Endothelial cell of umbilical vein (primary cell): ENCODE measurements at regions not wholly inside any gene's neighbourhood (a gene's known extent, or its start where the extent isn't known, plus 50 kb on each side); places are given as distances from the start of the nearest gene placed in this dataset.

Experiments used
- BruUV-seq: library from RNA; stranded (reverse); fragments of 400-500 nt; replicated peaks from 2 replicates; lab custom pipeline; 2021; lab: Mats Ljungman, UMichigan
- CTCF ChIA-PET: fragments of 300-600, 350-600 bp; sonication (Branson Sonifier 250); formaldehyde crosslinking; loops from one replicate; lab custom pipeline; 2021; ENCODE audit warnings: antibody characterized with exemption, inconsistent platforms; lab: Charles Lee
- POLR2A ChIA-PET: fragments of 300-600, 350-600 bp; sonication (Branson Sonifier 250); formaldehyde crosslinking; loops from one replicate; lab custom pipeline; 2021; ENCODE audit warnings: antibody characterized with exemption, inconsistent platforms; lab: Charles Lee
- DNase-seq: peaks from one replicate; pipeline ENCODE4 v3.0.0-alpha.2; 2011; ENCODE audit warnings: low read depth, low spot score
- FAIRE-seq: peaks from 2 replicates; lab custom pipeline; 2011; peaks lifted over from hg19 to GRCh38; lab: Jason Lieb, UNC
- H2AFZ ChIP-seq: 2 replicates; pipeline ENCODE4 v1.6.0; 2012; ENCODE audit warnings: low read depth, low read length, control low read depth, inconsistent platforms
- H3K27ac ChIP-seq: 2 replicates; pipeline ENCODE4 v1.5.1; 2011; ENCODE audit warnings: low read depth, mild to moderate bottlenecking, control low read depth, low read length, moderate library complexity; ENCODE audit not compliant: insufficient read depth
- H3K27me3 ChIP-seq, 2 experiments: 2 replicates each; pipeline versions ENCODE4 v1.6.0 to v1.6.1; 2011; ENCODE audit warnings: low read length in 2 of 2, mixed read lengths in 1 of 2; ENCODE audit not compliant: control insufficient read depth in 2 of 2, insufficient read depth in 2 of 2
- H3K36me3 ChIP-seq, 2 experiments: 2 replicates in 1 of 2; 3 replicates in 1 of 2; pipeline ENCODE4 v1.5.1; 2011; ENCODE audit warnings: low read length in 2 of 2, mild to moderate bottlenecking in 1 of 2, moderate library complexity in 1 of 2; ENCODE audit not compliant: control insufficient read depth in 2 of 2, insufficient read depth in 2 of 2; ENCODE audit errors: extremely low read depth in 1 of 2
- H3K4me1 ChIP-seq: 3 replicates; pipeline ENCODE4 v1.5.1; 2011; ENCODE audit warnings: mild to moderate bottlenecking, low read length; ENCODE audit not compliant: control insufficient read depth, insufficient read depth; ENCODE audit errors: extremely low read depth
- H3K4me2 ChIP-seq: 2 replicates; pipeline ENCODE4 v1.6.1; 2011; ENCODE audit warnings: low read length, control low read depth, mixed read lengths; ENCODE audit not compliant: insufficient read depth
- H3K4me3 ChIP-seq, 3 experiments: fragments of 200-600 bp in 1 of 3; sonication (generic), shearing (Covaris generic) in 1 of 3; replicated peaks in 1 of 3; 2 replicates each; pipeline ENCODE4 v1.5.1; 2011 to 2016; ENCODE audit warnings: control low read depth in 3 of 3, low read length in 3 of 3, mild to moderate bottlenecking in 2 of 3, inconsistent platforms in 1 of 3, low read depth in 1 of 3, moderate library complexity in 1 of 3; ENCODE audit not compliant: insufficient read depth in 1 of 3
- H3K79me2 ChIP-seq: 2 replicates; pipeline ENCODE4 v1.6.0; 2012; ENCODE audit warnings: low read length, inconsistent platforms; ENCODE audit not compliant: control insufficient read depth, insufficient read depth
- H3K9ac ChIP-seq: replicated peaks from 2 replicates; pipeline ENCODE3; 2011; ENCODE audit warnings: low read length, control low read depth; ENCODE audit not compliant: insufficient read depth; ENCODE audit errors: extremely low read depth
- H3K9me1 ChIP-seq: replicated peaks from 3 replicates; pipeline ENCODE4 v1.6.0; 2011; ENCODE audit warnings: mild to moderate bottlenecking, low read length; ENCODE audit not compliant: control insufficient read depth, insufficient read depth; ENCODE audit errors: extremely low read depth
- H3K9me3 ChIP-seq: replicated peaks from 2 replicates; pipeline ENCODE4 v1.5.1; 2012; ENCODE audit warnings: low read length, inconsistent platforms; ENCODE audit not compliant: control insufficient read depth, insufficient read depth
- H4K20me1 ChIP-seq: replicated peaks from 2 replicates; pipeline ENCODE3; 2011; ENCODE audit warnings: mild to moderate bottlenecking, low read length; ENCODE audit not compliant: control insufficient read depth, insufficient read depth; ENCODE audit errors: extremely low read depth
- CTCF ChIP-seq, 2 donors: IDR thresholded peaks; 1 replicate in 1 of 2; 2 replicates in 1 of 2; pipeline ENCODE4 v1.5.1; 2011; ENCODE audit warnings: low read length in 2 of 2, mild to moderate bottlenecking in 2 of 2, moderate library complexity in 2 of 2, control low read depth in 1 of 2, inconsistent platforms in 1 of 2, low read depth in 1 of 2; ENCODE audit not compliant: insufficient read depth in 1 of 2; ENCODE audit errors: extremely low read depth in 1 of 2
- EZH2 ChIP-seq: IDR thresholded peaks from 2 replicates; pipeline ENCODE4 v1.6.1; 2012; ENCODE audit warnings: borderline replicate concordance, low read depth, mild to moderate bottlenecking, moderate library complexity, low read length, inconsistent platforms; ENCODE audit not compliant: severe bottlenecking
- FOS ChIP-seq: IDR thresholded peaks from 2 replicates; pipeline ENCODE4 v1.6.1; 2011; ENCODE audit warnings: mild to moderate bottlenecking, low read length, moderate library complexity, borderline replicate concordance; ENCODE audit not compliant: insufficient read depth
- MYC ChIP-seq: IDR thresholded peaks from one replicate; pipeline ENCODE4 v1.6.1; 2011; ENCODE audit warnings: mild to moderate bottlenecking, low read depth, low read length
- POLR2A ChIP-seq: IDR thresholded peaks from 2 replicates; pipeline ENCODE4 v1.6.1; 2012; ENCODE audit warnings: low read depth, mild to moderate bottlenecking, control low read depth, low read length
- POLR2AphosphoS5 ChIP-seq: IDR thresholded peaks from 2 replicates; pipeline ENCODE4 v1.6.1; 2012; ENCODE audit warnings: low read depth, mild to moderate bottlenecking, control low read depth, low read length, moderate library complexity; ENCODE audit not compliant: insufficient read depth
- dilution Hi-C: fragments of 300-500 bp; cut with MboI; formaldehyde crosslinking; loops from one replicate; pipeline ENCODE4 v1.15.0; 2019; ENCODE audit warnings: low sequenced_read_pairs; ENCODE audit not compliant: extremely low pct_ligation_motif_present
- intact Hi-C: fragments of 100-400 bp; cut with micrococcal nuclease; formaldehyde crosslinking; loops from one replicate; pipeline ENCODE4 v1.10.0; 2022

GRCh38 chr17:49915260-49915659 is 53.7 kb upstream of the DLX4 start:
- intact Hi-C loops = no loop called here
- H3K9ac ChIP-seq = no peak overlapping the region

More at GRCh38 chr17:49915260-49915659, 53.7 kb upstream of the DLX4 start:
- dilution Hi-C loops = no loop called here
- Histone ChIP-seq H2AFZ (no peak overlapping the region), H3K79me2 (no peaks in the 10 kb centered on the region), H3K9me1 (no peaks in the 10 kb centered on the region), H3K4me2 (no peak overlapping the region), H3K4me3 (no peak overlapping the region), H3K9me3 (no peaks in the 10 kb centered on the region), H3K36me3 (no peaks in the 10 kb centered on the region), H3K27ac (no peak overlapping the region), H3K4me1 (no peaks in the 10 kb centered on the region), H4K20me1 (no peaks in the 10 kb centered on the region), H3K27me3 (peaks cover 55 to 58% of the 10 kb centered on the region in 2 experiments)
- DNase-seq (no peak), FAIRE-seq (no peak)
- BruUV-seq = no TSS peak
- ChIA-PET CTCF (interaction anchor here (1.1 to 3.6 kb wide), 4 partner anchors 9 to 83 kb away, joined by 3 to 16 read pairs (median 4); no protein-coding TSS in a partner anchor), POLR2A (no interaction called here)
- TF ChIP-seq EZH2 (no peak), CTCF (IDR thresholded peaks at IDR 0.05; ENCODE audit: extremely low read depth in 1 of 2, insufficient read depth in 1 of 2, low read depth in 1 of 2, low read length in 2 of 2) (no peak), FOS (no peak), MYC (no peak), POLR2A (no peak), POLR2AphosphoS5 (no peak)
